ENCODE measurements at regions not wholly inside any gene's neighbourhood (a gene's known extent, or its start where the extent isn't known, plus 50 kb on each side); places are given as distances from the start of the nearest gene placed in this dataset.

DNA sequence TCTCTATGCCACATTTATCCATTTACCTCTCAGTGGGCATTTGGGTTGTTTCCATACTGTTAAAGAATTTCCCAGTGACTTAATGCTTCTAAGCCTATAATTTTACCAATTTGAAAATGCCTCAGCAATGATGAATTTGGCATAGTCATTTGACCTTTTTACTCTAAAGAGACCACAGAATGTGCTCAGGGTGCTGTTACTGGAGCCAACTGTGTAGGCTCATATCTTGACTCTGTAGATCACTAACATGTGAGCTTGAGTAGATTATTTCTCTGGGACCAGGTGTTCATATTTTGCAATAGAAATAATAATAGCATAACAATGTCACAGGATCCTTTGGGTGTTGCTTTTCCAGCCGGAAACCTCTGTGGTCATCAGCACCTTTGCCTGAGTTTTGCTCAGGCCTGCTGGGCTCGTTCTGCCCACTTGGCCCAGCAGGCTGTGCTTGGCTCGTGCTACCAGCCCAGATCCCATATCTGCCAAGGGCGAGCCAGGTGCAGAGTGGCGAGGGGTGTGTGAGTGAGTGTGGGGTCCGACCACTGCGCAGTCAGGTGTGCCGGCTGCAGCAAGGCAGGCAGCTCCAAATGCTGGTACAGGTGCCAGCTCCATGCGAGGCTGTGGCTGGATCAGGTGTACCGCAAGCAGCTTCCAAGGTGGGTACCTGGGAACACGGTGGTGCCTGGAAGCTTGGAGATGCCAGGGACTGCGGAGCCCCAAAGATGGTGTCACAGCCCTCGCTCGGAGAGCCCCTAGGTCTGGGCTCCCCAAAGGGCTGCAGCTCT, 70.6 kb upstream of the ANK2 start:
- H3K27me3 ChIP-seq (ENCODE audit: control insufficient read depth, extremely low read depth, insufficient read depth, low read length): no peaks in the 10 kb centered on the region
- H4K20me1 ChIP-seq (ENCODE audit: control insufficient read depth, extremely low read depth, insufficient read depth, low read length): no peaks in the 10 kb centered on the region
- no peak for FAIRE-seq
- H3K9me3 ChIP-seq (ENCODE audit: control insufficient read depth, low read depth, low read length): no peaks in the 10 kb centered on the region
- no peak overlapping the region for H3K9ac ChIP-seq (ENCODE audit: control insufficient read depth, extremely low read depth, insufficient read depth, low read length)
- no peak overlapping the region for H3K4me2 ChIP-seq (ENCODE audit: control insufficient read depth, extremely low read depth, insufficient read depth, low read depth, low read length)
- no peak overlapping the region for H3K4me3 ChIP-seq (ENCODE audit: control insufficient read depth in 2 of 3, extremely low read depth in 1 of 3, insufficient read depth in 2 of 3, low read depth in 1 of 3, low read length in 3 of 3)
- TF ChIP-seq, protein P1, sequence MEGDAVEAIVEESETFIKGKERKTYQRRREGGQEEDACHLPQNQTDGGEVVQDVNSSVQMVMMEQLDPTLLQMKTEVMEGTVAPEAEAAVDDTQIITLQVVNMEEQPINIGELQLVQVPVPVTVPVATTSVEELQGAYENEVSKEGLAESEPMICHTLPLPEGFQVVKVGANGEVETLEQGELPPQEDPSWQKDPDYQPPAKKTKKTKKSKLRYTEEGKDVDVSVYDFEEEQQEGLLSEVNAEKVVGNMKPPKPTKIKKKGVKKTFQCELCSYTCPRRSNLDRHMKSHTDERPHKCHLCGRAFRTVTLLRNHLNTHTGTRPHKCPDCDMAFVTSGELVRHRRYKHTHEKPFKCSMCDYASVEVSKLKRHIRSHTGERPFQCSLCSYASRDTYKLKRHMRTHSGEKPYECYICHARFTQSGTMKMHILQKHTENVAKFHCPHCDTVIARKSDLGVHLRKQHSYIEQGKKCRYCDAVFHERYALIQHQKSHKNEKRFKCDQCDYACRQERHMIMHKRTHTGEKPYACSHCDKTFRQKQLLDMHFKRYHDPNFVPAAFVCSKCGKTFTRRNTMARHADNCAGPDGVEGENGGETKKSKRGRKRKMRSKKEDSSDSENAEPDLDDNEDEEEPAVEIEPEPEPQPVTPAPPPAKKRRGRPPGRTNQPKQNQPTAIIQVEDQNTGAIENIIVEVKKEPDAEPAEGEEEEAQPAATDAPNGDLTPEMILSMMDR (optimal IDR thresholded peaks at IDR 0.05 in 1 of 3, IDR thresholded peaks at IDR 0.05 in 1 of 3, conservative IDR thresholded peaks at IDR 0.05 in 1 of 3; ENCODE audit: extremely low read depth in 1 of 3, insufficient read depth in 2 of 3, low read length in 3 of 3): no peak
- no peaks in the 10 kb centered on the region for H3K4me1 ChIP-seq (ENCODE audit: control insufficient read depth, extremely low read depth, insufficient read depth, low read length)
- no peaks in the 10 kb centered on the region for H3K9me1 ChIP-seq (ENCODE audit: control insufficient read depth, extremely low read depth, insufficient read depth, low read length)
- dilution Hi-C loops (cut with MboI; ENCODE audit: extremely low pct_ligation_motif_present, low sequenced_read_pairs): no loop called here
- H3K27ac ChIP-seq (ENCODE audit: control insufficient read depth, insufficient read depth, low read length): no peak overlapping the region
- H3K36me3 ChIP-seq (ENCODE audit: control insufficient read depth in 2 of 2, extremely low read depth in 1 of 2, insufficient read depth in 2 of 2, low read length in 2 of 2): no peaks in the 10 kb centered on the region
- no peaks in the 10 kb centered on the region for H3K79me2 ChIP-seq (ENCODE audit: control insufficient read depth, insufficient read depth, low read length)
- DNase-seq (ENCODE audit: low read depth, low spot score): no peak
- H2AFZ ChIP-seq (ENCODE audit: control insufficient read depth, low read length): no peak overlapping the region

GRCh38 chr4:112979881-112980421, 69.5 kb upstream of the ANK2 start:
- H3K4me3 ChIP-seq (ENCODE audit: control insufficient read depth in 2 of 3, extremely low read depth in 1 of 3, insufficient read depth in 2 of 3, low read depth in 1 of 3, low read length in 3 of 3): no peak overlapping the region
- no peak for FAIRE-seq
- H3K4me1 ChIP-seq (ENCODE audit: control insufficient read depth, extremely low read depth, insufficient read depth, low read length): no peaks in the 10 kb centered on the region
- no peaks in the 10 kb centered on the region for H3K9me3 ChIP-seq (ENCODE audit: control insufficient read depth, low read depth, low read length)
- no peak overlapping the region for H2AFZ ChIP-seq (ENCODE audit: control insufficient read depth, low read length)
- TF ChIP-seq EZH2 (IDR thresholded peaks at IDR 0.05; ENCODE audit: low read length): no peak
- TF ChIP-seq, protein P1 (optimal IDR thresholded peaks at IDR 0.05 in 1 of 3, IDR thresholded peaks at IDR 0.05 in 1 of 3, conservative IDR thresholded peaks at IDR 0.05 in 1 of 3; ENCODE audit: extremely low read depth in 1 of 3, insufficient read depth in 2 of 3, low read length in 3 of 3): no peak
- no peak overlapping the region for H3K4me2 ChIP-seq (ENCODE audit: control insufficient read depth, extremely low read depth, insufficient read depth, low read depth, low read length)
- dilution Hi-C loops (cut with MboI; ENCODE audit: extremely low pct_ligation_motif_present, low sequenced_read_pairs): no loop called here
- no peak overlapping the region for H3K27ac ChIP-seq (ENCODE audit: control insufficient read depth, insufficient read depth, low read length)
- no peak for DNase-seq (ENCODE audit: low read depth, low spot score)
- H3K9ac ChIP-seq (ENCODE audit: control insufficient read depth, extremely low read depth, insufficient read depth, low read length): no peak overlapping the region
- no peaks in the 10 kb centered on the region for H3K9me1 ChIP-seq (ENCODE audit: control insufficient read depth, extremely low read depth, insufficient read depth, low read length)
- no peaks in the 10 kb centered on the region for H3K27me3 ChIP-seq (ENCODE audit: control insufficient read depth, extremely low read depth, insufficient read depth, low read length)
- H4K20me1 ChIP-seq (ENCODE audit: control insufficient read depth, extremely low read depth, insufficient read depth, low read length): no peaks in the 10 kb centered on the region
- no peaks in the 10 kb centered on the region for H3K36me3 ChIP-seq (ENCODE audit: control insufficient read depth in 2 of 2, extremely low read depth in 1 of 2, insufficient read depth in 2 of 2, low read length in 2 of 2)
- H3K79me2 ChIP-seq (ENCODE audit: control insufficient read depth, insufficient read depth, low read length): no peaks in the 10 kb centered on the region

All from keratinocyte (primary cell).